ENCODE measurements at regions not wholly inside any gene's neighbourhood (a gene's known extent, or its start where the extent isn't known, plus 50 kb on each side); places are given as distances from the start of the nearest gene placed in this dataset.

GRCh38 chr2:38448692-38449410 lies 71.8 kb upstream of the ATL2 start:
- no peak for DNase-seq (ENCODE audit: low spot score)
- TF ChIP-seq CTCF (IDR thresholded peaks at IDR 0.05; ENCODE audit: extremely low read depth, missing control alignments): no peak

GRCh38 chr2:38446906-38447561 lies 70.0 kb upstream of the ATL2 start:
- no peak for TF ChIP-seq CTCF (IDR thresholded peaks at IDR 0.05; ENCODE audit: extremely low read depth, missing control alignments)
- DNase-seq (ENCODE audit: low spot score): no peak

- TF ChIP-seq CTCF (IDR thresholded peaks at IDR 0.05; ENCODE audit: extremely low read depth, missing control alignments): no peak
- DNase-seq (ENCODE audit: low spot score): no peak
Measured at GRCh38 chr2:38446418-38446817, 69.3 kb upstream of the ATL2 start.

- DNase-seq (ENCODE audit: low spot score): no peak
- TF ChIP-seq CTCF (IDR thresholded peaks at IDR 0.05; ENCODE audit: extremely low read depth, missing control alignments): no peak
Measured at GRCh38 chr2:38444247-38444646, 67.2 kb upstream of the ATL2 start.

GRCh38 chr2:38442643-38443541 lies 65.8 kb upstream of the ATL2 start:
- DNase-seq (ENCODE audit: low spot score): no peak

GRCh38 chr2:38441346-38441745 lies 64.3 kb upstream of the ATL2 start:
- no peak for TF ChIP-seq CTCF (IDR thresholded peaks at IDR 0.05; ENCODE audit: extremely low read depth, missing control alignments)
- no peak for DNase-seq (ENCODE audit: low spot score)

More at GRCh38 chr2:38442643-38443541, 65.8 kb upstream of the ATL2 start:
- TF ChIP-seq CTCF (IDR thresholded peaks at IDR 0.05; ENCODE audit: extremely low read depth, missing control alignments): no peak

- TF ChIP-seq CTCF (IDR thresholded peaks at IDR 0.05; ENCODE audit: extremely low read depth, missing control alignments): no peak
- no peak for DNase-seq (ENCODE audit: low spot score)
Measured at GRCh38 chr2:38440655-38441054, 63.6 kb upstream of the ATL2 start.
